GM19372 (cell line): ENCODE measurements at regions not wholly inside any gene's neighbourhood (a gene's known extent, or its start where the extent isn't known, plus 50 kb on each side); places are given as distances from the start of the nearest gene placed in this dataset.

Source experiments
- ATAC-seq: cut with Tn5 transposase; IDR thresholded peaks from one replicate; pipeline ENCODE4 v1.9.1; 2021; ENCODE audit warnings: mild to moderate bottlenecking, low read depth, moderate library complexity; ENCODE audit not compliant: unreplicated experiment

DNA sequence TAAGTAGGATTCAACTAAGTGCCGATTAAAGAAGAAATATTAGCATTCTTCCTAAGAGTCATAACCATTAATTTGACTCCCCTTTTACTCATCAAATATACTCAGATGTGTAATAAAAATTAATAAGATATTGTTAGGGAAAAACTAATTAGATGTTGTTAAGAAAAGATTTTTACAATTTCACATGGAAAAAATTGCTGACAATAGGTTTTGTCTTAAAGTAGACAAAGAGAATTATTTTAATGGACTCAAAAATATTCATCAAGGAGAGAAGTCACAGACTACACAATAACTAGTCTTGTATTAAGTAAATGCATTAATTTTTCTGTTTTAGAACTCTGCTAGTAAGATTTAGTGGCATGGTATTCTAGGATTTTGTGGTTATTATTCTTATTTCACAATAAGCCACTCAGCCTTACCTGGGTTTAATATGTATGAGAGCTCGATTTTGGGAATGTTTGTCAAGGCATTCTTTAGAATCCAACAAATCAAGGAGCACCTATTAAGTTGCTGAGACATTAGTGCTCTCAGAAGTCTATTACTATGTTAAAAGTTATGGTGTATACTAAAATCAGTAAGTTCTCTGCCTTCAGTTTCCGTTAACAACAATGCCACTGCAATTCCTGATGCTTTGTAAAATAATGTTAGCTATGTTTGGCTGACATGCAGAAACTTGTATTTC lies 110.2 kb upstream of the UGT8 start:
- no peak for ATAC-seq

DNA sequence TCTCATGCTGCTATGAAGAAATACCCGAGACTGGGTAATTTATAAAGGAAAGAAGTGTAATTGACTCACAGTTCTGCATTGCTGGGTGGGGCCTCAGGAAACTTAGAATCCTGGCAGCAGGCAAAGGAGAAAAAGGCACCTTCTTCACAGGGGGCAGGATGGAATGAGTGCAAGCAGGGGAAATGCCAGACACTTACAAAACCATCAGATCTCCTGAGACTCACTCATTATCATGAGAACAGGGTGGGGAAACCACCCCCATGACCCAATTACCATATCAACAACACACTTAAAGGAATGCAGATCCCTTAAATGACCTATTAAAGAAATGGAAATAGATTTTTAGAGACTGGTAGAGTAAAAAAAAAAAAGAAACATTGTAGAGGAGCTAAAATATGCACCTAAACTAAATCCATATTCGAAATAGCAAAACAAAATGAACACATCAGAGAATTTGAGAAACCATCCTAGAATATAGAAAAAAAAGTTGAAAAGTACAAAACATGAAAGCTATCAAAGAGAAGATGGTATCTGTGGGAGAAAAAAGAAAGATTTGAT lies 104.3 kb upstream of the UGT8 start:
- no peak for ATAC-seq

DNA sequence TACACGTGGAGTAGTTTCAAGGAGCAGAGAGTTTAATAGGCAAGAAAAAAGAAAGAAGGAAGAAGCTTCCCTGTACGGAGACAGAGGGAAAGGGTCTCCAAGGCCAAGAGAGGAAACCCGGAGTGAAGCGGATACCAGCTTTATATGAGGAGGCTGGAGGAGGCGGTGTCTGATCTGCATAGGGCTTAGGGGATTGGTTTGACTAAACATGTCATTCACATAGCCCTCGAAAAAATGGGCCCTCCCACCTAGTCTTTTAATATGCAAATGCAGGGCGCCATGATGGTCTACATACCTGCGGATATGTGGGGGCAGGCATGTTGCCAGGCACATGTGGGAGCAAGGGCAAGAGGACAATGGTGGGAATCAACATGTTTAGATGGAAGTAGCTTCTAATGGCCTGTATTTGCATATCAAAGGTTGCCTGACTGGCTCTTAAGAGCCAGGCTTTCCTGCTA lies 103.1 kb upstream of the UGT8 start:
- ATAC-seq, result no peak

DNA sequence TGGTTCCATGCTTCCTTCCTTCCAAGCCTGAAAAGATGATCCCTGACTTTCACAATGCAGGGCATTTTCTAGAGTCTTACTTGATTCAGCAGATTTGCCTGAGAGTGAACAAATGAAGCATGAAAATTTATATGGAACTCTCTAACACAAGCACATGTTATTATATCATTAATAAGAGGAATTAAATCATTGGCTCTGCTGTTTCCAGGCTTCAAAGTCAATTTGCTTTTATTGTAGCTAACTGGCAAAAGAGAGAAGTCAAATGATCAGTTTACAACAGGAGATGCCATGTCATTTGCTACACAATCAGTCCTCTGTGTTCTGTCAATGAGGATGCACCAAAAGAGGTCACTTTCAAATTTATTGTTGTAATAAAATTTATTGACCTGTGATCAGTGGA lies 101.5 kb upstream of the UGT8 start:
- ATAC-seq, result no peak

DNA sequence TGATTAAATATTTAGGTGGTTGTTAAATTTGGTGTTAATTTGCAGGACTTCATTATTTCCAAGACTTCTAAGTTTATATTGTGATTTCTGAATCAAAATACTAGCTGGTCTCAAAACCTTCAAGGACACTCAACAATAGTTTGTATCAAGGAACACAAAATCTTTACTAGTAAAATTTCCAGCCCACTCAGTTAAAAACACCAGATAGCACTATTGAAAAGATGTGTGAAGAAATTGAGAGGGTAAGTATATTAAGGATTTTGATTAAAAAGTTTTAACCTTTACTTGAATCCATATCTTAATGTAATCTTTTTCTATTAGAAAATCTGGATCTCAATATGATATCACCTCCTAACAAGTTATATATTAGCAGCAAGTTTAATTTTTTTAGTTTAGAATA lies 89.3 kb upstream of the UGT8 start:
- ATAC-seq, result no peak

DNA sequence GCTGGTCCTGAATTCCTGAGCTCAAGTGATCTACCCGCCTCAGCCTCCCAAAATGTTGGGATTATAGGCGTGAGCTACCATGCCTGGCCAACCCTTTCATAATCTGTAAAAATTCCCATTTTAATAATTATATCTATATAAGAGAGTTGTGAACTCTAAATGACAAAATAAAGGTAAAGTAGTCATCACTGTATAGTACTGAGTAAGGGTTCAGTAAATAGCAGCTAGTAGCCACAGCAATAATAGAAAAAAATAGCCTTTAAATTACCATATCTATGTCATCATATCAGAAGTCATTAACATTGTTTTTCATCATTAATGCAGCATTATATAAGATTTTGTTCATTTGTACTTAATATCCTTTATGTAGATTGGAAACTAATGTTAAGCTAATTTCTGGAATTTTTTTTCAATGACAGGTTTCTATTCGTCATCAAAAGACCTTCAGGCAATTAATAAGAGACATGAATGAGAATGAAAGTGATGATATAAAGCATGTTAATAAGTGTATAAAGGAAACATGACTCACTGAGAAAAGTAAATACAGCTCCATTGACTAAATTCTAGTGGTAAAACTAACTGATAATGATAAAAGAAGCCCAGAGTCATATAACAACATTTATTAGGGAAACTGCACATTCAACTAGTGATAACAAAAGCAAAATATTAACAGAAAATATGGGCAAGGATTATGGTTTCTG lies 85.9 kb upstream of the UGT8 start:
- no peak for ATAC-seq

DNA sequence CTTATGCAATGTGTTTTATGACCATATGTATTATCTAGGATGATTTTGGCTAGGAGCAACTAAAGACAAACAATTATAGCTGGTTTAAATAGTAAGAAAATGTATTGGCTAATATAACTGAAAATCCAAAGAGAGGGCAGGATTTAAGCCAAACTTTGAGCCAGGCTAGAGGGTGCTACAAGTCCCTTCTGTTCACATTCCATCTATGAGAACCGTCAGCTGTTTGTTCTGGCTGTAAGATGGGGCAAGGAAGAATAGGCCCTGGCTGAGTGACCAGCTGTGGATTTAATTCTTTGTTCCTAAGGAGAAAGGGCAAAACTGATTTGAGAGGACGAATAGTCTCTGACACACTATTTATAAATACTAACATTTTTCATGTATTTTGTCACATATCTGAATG lies 79.2 kb upstream of the UGT8 start:
- ATAC-seq, result no peak

DNA sequence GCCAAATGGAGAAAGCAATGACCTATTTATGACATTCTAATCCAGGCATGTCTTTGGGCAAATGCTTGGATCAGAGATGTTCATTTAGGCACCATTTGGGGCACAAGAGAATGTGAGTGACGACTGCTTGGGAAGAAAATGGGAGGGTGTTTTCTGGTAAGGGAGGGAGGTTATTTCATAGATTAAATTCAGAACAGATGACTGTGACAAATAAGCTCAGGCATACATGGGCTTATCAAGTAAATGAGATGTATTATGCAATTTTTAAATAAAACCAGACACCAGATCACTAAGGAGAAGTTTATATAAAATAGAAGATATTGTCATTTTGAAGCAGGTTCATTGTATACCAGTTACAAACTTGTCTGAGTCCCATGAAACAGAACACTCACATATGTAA lies 71.4 kb upstream of the UGT8 start:
- no peak for ATAC-seq

DNA sequence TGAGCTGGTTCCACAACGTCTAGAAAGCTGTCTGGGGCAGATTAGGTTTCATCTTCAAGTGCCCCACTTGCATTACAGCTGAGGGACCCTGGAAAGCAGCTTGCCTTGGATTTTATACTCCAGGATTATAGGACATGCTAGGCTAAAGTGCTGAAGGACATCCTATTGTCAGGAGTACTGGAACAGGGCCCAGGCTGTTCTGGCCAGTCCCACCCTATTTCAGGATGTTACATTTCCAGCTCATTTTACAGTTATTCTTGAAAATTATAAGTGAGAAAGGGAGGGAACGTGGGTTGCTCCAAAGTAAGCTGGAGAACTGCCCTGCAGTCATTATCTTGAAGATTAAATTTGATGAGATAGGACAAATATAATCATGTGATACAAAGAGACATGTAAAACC lies 71.0 kb upstream of the UGT8 start:
- ATAC-seq, result no peak

DNA sequence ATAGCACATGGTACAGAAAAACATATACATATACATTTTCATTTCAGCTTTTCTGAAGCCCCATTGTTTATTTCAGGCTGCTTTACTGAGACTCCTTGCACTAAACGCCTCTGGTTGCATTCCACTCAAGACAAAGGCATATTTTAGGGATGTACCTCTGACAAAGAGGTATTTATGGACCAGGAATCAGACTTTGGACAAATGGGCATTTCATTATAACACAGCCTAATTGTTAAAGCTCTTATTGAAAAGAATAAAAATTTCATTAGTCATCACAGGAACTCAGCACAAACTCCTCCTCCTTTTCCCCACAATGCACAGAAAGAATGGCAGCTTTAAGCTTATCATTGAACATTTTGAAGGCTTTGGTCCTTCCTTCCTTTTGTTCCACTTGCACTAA lies 62.9 kb upstream of the UGT8 start:
- no peak for ATAC-seq

DNA sequence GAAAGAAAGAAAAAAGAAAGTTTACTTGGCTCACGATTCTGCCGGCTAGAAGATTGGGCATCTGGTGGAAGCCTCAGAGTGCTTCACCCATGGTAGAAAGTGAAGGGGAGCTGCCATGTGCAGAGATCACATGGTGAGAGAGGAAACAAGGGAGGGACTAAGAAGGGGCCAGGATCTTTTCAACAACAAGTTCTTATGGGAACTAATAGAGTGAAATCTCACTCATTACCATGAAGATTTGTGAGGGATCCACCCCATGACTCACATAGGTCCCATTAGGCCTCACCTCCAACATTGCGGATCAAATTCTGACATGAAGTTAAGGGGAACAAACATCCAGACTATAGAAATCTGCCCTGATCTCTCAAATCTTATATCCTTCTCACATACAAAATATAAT lies 61.3 kb upstream of the UGT8 start:
- ATAC-seq, result no peak

DNA sequence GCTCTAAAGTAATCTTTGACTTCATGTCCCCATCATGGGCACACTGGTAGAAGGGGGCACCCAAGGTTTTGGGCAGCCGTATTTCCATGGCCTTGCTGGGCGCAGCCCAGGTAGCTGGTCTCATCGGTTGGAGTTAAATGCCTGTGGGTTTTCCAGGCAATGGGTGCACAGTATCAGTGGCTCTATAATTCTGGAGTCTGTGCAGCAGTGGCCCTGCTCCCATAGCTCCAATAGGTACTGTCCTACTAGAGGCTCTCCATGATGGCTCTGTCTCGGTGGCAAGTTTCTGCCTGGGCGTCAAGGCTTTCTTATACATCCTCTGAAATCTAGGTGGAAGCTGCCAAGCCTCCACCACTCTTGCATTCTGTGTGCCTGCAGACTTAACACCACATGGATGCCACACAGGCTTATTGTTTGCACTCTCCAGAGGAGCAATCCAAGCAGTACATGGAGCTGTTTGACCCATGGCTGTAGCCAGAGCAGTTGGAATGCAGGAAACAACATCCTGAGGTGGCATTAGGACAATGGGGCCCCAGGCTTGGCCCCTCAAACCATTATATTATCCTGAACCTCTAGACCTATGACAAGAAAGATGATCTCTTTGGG lies 60.5 kb upstream of the UGT8 start:
- ATAC-seq, result no peak

DNA sequence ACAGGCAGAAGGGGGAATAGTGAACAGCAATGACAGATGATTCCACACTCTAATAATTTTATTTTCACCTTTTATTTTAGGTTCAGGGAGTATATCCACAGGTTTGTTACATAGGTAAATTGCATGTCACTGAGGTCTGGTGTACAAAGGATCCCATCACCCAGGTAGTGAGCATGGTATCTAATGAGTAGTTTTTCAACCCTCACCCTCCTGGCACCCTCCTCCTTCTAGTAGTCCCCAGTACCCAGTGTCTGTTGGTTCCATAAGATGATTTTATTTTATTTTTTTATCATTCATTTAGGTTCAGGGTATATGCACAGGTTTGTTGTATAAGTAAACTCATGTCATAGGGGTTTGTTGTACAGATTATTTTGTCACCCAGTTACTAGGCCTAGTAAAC lies 58.6 kb upstream of the UGT8 start:
- ATAC-seq, result no peak

DNA sequence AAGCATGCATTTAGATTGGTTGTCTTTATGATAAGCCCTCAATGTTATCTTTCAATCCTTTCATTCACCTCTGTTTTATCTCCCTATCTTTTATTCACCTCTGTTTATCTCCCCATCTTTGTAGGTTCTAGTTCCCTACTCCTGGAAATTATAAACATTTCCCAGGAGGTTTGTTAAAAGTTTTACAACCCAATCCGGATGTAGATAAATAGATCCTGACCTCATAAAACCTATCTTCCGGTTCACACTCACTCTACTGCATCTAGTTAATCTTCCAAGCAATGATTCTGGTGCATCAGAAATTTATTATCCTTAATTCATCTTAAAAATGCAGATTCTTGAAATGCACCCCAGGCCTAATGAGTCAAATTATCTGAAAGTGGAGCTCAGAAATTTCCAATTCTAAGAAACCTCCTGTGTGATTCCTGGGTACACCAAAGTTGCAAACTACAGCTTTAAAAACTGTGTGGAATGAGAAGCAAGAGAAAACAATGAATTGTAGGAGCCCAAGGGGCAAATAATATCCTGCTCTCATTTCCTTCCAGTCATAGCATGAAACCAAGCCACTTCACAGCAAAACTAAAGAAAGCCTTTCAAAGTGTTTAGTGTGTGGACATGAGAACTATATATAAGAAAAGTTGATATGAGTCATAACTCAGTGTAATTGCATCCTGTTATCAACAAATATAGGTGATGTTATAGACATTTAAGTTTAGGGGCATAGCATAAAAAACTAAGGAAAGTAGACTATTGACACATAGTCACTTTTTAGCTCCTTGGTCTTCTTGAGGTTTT lies 51.1 kb upstream of the UGT8 start:
- no peak for ATAC-seq
